H1 (cell line): ENCODE measurements at regions not wholly inside any gene's neighbourhood (a gene's known extent, or its start where the extent isn't known, plus 50 kb on each side); places are given as distances from the start of the nearest gene placed in this dataset.

Experiments used
- BCL11A ChIP-seq, 2 experiments: IDR thresholded peaks; one replicate each; pipeline ENCODE4 v1.6.1; 2011; ENCODE audit warnings: low read depth in 2 of 2, low read length in 2 of 2, mild to moderate bottlenecking in 2 of 2
- CTCF ChIP-seq, 3 experiments: IDR thresholded peaks; 1 replicate in 2 of 3; 2 replicates in 1 of 3; pipeline versions ENCODE4 v1.5.1 to v1.6.1; 2011; ENCODE audit warnings: low read length in 3 of 3, mild to moderate bottlenecking in 3 of 3, inconsistent platforms in 2 of 3, low read depth in 1 of 3, moderate library complexity in 1 of 3; ENCODE audit not compliant: insufficient read depth in 1 of 3; ENCODE audit errors: control extremely low read depth in 1 of 3
- PHF8 ChIP-seq: fragments of 200-600 bp; sonication (generic); conservative IDR thresholded peaks from 2 replicates; pipeline ENCODE4 v1.7.1; 2012; ENCODE audit warnings: low read depth, mild to moderate bottlenecking, inconsistent platforms, low read length, moderate library complexity
- POLR2A ChIP-seq, 2 experiments: IDR thresholded peaks; 1 replicate in 1 of 2; 2 replicates in 1 of 2; pipeline ENCODE4 v1.6.1; 2011; ENCODE audit warnings: low read depth in 2 of 2, low read length in 2 of 2, mild to moderate bottlenecking in 2 of 2; ENCODE audit errors: control extremely low read depth in 1 of 2
- YY1 ChIP-seq: IDR thresholded peaks from 2 replicates; pipeline ENCODE4 v1.6.1; 2011; ENCODE audit warnings: low read depth, mild to moderate bottlenecking, low read length
- TF ChIP-seq, protein P1 (sequence below): IDR thresholded peaks from 2 replicates; pipeline ENCODE4 v1.6.1; 2012; ENCODE audit warnings: inconsistent platforms

GRCh38 chr2:53530126-53530525 lies 237.5 kb upstream of the CHAC2 start:
- TF ChIP-seq, protein P1, sequence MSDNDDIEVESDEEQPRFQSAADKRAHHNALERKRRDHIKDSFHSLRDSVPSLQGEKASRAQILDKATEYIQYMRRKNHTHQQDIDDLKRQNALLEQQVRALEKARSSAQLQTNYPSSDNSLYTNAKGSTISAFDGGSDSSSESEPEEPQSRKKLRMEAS = no peak
- TF ChIP-seq BCL11A (IDR thresholded peaks at IDR 0.05; ENCODE audit: low read depth in 2 of 2, low read length in 2 of 2) = no peak
- TF ChIP-seq CTCF (IDR thresholded peaks at IDR 0.05; ENCODE audit: control extremely low read depth in 1 of 3, insufficient read depth in 1 of 3, low read depth in 1 of 3, low read length in 3 of 3) = no peak
- no peak for TF ChIP-seq POLR2A (IDR thresholded peaks at IDR 0.05; ENCODE audit: control extremely low read depth in 1 of 2, low read depth in 2 of 2, low read length in 2 of 2)
- no peak for TF ChIP-seq PHF8
- no peak for TF ChIP-seq YY1
